Fibroblast of lung (primary cell): ENCODE measurements at regions not wholly inside any gene's neighbourhood (a gene's known extent, or its start where the extent isn't known, plus 50 kb on each side); places are given as distances from the start of the nearest gene placed in this dataset.

Experiments
- DNase-seq, 2 donors: peaks; one replicate each; pipeline versions ENCODE4 v3.0.0 to v3.0.0-alpha.2; 2010; ENCODE audit warnings: low read depth in 2 of 2
- H2AFZ ChIP-seq: 2 replicates; pipeline ENCODE4 v1.5.1; 2012; ENCODE audit warnings: low read length, control low read depth, inconsistent platforms
- H3K27ac ChIP-seq: 2 replicates; pipeline ENCODE4 v1.5.1; 2011; ENCODE audit warnings: low read length, control low read depth; ENCODE audit not compliant: insufficient read depth
- H3K27me3 ChIP-seq: 2 replicates; pipeline ENCODE4 v1.5.1; 2011; ENCODE audit warnings: mild to moderate bottlenecking, low read length; ENCODE audit not compliant: control insufficient read depth, insufficient read depth
- H3K36me3 ChIP-seq: 2 replicates; pipeline ENCODE4 v1.5.1; 2011; ENCODE audit warnings: low read length; ENCODE audit not compliant: control insufficient read depth, insufficient read depth
- H3K4me1 ChIP-seq: 2 replicates; pipeline ENCODE4 v1.5.1; 2011; ENCODE audit warnings: low read length; ENCODE audit not compliant: control insufficient read depth, insufficient read depth; ENCODE audit errors: extremely low read depth
- H3K4me2 ChIP-seq: 2 replicates; pipeline ENCODE4 v1.5.1; 2011; ENCODE audit warnings: low read length, control low read depth; ENCODE audit not compliant: insufficient read depth; ENCODE audit errors: extremely low read depth
- H3K4me3 ChIP-seq, 4 experiments: fragments of 200-600 bp in 1 of 4; sonication (generic) in 1 of 4; replicated peaks in 1 of 4; 2 replicates each; pipeline ENCODE4 v1.5.1; 2011 to 2016; ENCODE audit warnings: low read length in 4 of 4, low read depth in 3 of 4, mild to moderate bottlenecking in 3 of 4, control low read depth in 2 of 4, inconsistent platforms in 1 of 4, mixed read lengths in 1 of 4; ENCODE audit not compliant: insufficient read depth in 1 of 4; ENCODE audit errors: control extremely low read depth in 1 of 4
- H3K79me2 ChIP-seq: 2 replicates; pipeline ENCODE4 v1.5.1; 2012; ENCODE audit warnings: mild to moderate bottlenecking, low read length, inconsistent platforms; ENCODE audit not compliant: control insufficient read depth, insufficient read depth
- H3K9ac ChIP-seq: 2 replicates; pipeline ENCODE4 v1.5.1; 2011; ENCODE audit warnings: mild to moderate bottlenecking, low read length, control low read depth; ENCODE audit not compliant: insufficient read depth
- H3K9me3 ChIP-seq: 2 replicates; pipeline ENCODE4 v1.5.1; 2012; ENCODE audit warnings: low read depth, low read length; ENCODE audit not compliant: control insufficient read depth, insufficient read depth
- H4K20me1 ChIP-seq: 2 replicates; pipeline ENCODE4 v1.5.1; 2011; ENCODE audit warnings: low read length; ENCODE audit not compliant: control insufficient read depth, insufficient read depth; ENCODE audit errors: extremely low read depth
- CTCF ChIP-seq, 2 donors: IDR thresholded peaks in 1 of 2; conservative IDR thresholded peaks in 1 of 2; 1 replicate in 1 of 2; 2 replicates in 1 of 2; pipeline ENCODE4 v1.5.1; 2011 to 2012; ENCODE audit warnings: low read length in 2 of 2, control low read depth in 1 of 2, inconsistent platforms in 1 of 2, low read depth in 1 of 2, mild to moderate bottlenecking in 1 of 2
- EZH2 ChIP-seq: IDR thresholded peaks from 2 replicates; pipeline ENCODE4 v1.5.1; 2012; ENCODE audit warnings: low read length, control low read depth, mild to moderate bottlenecking; ENCODE audit errors: missing control alignments

- Histone ChIP-seq H3K36me3 (no peaks in the 10 kb centered on the region), H3K4me3 (no peak overlapping the region), H3K4me2 (no peak overlapping the region), H3K4me1 (no peaks in the 10 kb centered on the region), H2AFZ (no peak overlapping the region), H3K27ac (no peak overlapping the region), H3K79me2 (no peaks in the 10 kb centered on the region), H3K9me3 (no peaks in the 10 kb centered on the region), H3K9ac (no peak overlapping the region), H3K27me3 (no peaks in the 10 kb centered on the region), H4K20me1 (no peaks in the 10 kb centered on the region)
- TF ChIP-seq EZH2: no peak
- TF ChIP-seq CTCF (conservative IDR thresholded peaks at IDR 0.05 in 1 of 2, IDR thresholded peaks at IDR 0.05 in 1 of 2; ENCODE audit: low read depth in 1 of 2, low read length in 2 of 2): no peak
- DNase-seq: no peak
Observed at GRCh38 chr4:36891971-36892370, 352.6 kb upstream of the NWD2 start.

- TF ChIP-seq CTCF (conservative IDR thresholded peaks at IDR 0.05 in 1 of 2, IDR thresholded peaks at IDR 0.05 in 1 of 2; ENCODE audit: low read depth in 1 of 2, low read length in 2 of 2) (no peak), EZH2 (no peak)
- no peak overlapping the region for H3K4me3 ChIP-seq
- no peaks in the 10 kb centered on the region for H3K79me2 ChIP-seq
- no peaks in the 10 kb centered on the region for H3K36me3 ChIP-seq
- no peak for DNase-seq
- no peaks in the 10 kb centered on the region for H3K9me3 ChIP-seq
- no peak overlapping the region for H3K9ac ChIP-seq
- H2AFZ ChIP-seq: no peak overlapping the region
- H3K4me2 ChIP-seq: no peak overlapping the region
- H3K4me1 ChIP-seq: no peaks in the 10 kb centered on the region
- no peaks in the 10 kb centered on the region for H3K27me3 ChIP-seq
- no peak overlapping the region for H3K27ac ChIP-seq
- no peaks in the 10 kb centered on the region for H4K20me1 ChIP-seq
Observed at GRCh38 chr4:36900446-36900987, 344.0 kb upstream of the NWD2 start.

GRCh38 chr4:36904823-36905222, 339.7 kb upstream of the NWD2 start:
- Histone ChIP-seq H3K79me2 (no peaks in the 10 kb centered on the region), H3K4me1 (no peaks in the 10 kb centered on the region), H3K36me3 (no peaks in the 10 kb centered on the region), H3K4me3 (no peak overlapping the region), H4K20me1 (no peaks in the 10 kb centered on the region), H3K27ac (no peak overlapping the region), H3K9me3 (no peaks in the 10 kb centered on the region), H3K4me2 (no peak overlapping the region), H3K9ac (no peak overlapping the region), H2AFZ (no peak overlapping the region), H3K27me3 (no peaks in the 10 kb centered on the region)
- DNase-seq: no peak
- TF ChIP-seq CTCF (conservative IDR thresholded peaks at IDR 0.05 in 1 of 2, IDR thresholded peaks at IDR 0.05 in 1 of 2; ENCODE audit: low read depth in 1 of 2, low read length in 2 of 2) (no peak), EZH2 (no peak)
